HL-60 (cell line): ENCODE measurements at regions not wholly inside any gene's neighbourhood (a gene's known extent, or its start where the extent isn't known, plus 50 kb on each side); places are given as distances from the start of the nearest gene placed in this dataset.

Experiments
- SPI1 ChIP-seq: IDR thresholded peaks from 2 replicates; pipeline ENCODE4 v1.6.1; 2012; ENCODE audit warnings: low read depth, mild to moderate bottlenecking, borderline replicate concordance
- TF ChIP-seq, protein P1 (sequence below): IDR thresholded peaks from 2 replicates; pipeline ENCODE4 v1.6.1; 2012; ENCODE audit warnings: low read depth; ENCODE audit not compliant: insufficient replicate concordance
- TF ChIP-seq, protein P2 (sequence below): IDR thresholded peaks from one replicate; pipeline ENCODE4 v1.5.1; 2011; ENCODE audit warnings: low read length, control low read depth, inconsistent platforms; ENCODE audit not compliant: insufficient read depth

DNA sequence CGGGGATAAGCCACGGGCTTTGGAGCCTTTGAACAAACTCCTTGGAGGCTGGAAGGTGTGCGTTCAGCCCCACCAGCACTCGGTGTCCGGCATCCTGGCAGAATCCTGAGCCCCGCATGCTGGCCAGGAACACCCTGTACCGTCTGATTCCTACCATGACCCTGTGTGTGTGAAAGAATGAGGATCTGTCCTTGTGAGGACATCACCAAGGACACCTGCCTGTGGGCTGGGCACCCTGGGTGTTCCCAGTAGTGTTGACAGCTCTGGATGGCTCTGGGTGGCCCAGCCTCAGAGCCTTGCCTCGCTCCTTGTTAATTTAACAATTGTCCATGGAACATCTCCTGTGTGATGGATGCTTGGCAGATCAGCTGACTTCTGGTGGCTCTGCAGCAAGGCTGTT is 234.3 kb downstream of the QKI start:
- TF ChIP-seq SPI1 = no peak
- TF ChIP-seq, protein P1, sequence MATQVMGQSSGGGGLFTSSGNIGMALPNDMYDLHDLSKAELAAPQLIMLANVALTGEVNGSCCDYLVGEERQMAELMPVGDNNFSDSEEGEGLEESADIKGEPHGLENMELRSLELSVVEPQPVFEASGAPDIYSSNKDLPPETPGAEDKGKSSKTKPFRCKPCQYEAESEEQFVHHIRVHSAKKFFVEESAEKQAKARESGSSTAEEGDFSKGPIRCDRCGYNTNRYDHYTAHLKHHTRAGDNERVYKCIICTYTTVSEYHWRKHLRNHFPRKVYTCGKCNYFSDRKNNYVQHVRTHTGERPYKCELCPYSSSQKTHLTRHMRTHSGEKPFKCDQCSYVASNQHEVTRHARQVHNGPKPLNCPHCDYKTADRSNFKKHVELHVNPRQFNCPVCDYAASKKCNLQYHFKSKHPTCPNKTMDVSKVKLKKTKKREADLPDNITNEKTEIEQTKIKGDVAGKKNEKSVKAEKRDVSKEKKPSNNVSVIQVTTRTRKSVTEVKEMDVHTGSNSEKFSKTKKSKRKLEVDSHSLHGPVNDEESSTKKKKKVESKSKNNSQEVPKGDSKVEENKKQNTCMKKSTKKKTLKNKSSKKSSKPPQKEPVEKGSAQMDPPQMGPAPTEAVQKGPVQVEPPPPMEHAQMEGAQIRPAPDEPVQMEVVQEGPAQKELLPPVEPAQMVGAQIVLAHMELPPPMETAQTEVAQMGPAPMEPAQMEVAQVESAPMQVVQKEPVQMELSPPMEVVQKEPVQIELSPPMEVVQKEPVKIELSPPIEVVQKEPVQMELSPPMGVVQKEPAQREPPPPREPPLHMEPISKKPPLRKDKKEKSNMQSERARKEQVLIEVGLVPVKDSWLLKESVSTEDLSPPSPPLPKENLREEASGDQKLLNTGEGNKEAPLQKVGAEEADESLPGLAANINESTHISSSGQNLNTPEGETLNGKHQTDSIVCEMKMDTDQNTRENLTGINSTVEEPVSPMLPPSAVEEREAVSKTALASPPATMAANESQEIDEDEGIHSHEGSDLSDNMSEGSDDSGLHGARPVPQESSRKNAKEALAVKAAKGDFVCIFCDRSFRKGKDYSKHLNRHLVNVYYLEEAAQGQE = no peak
- TF ChIP-seq, protein P2, sequence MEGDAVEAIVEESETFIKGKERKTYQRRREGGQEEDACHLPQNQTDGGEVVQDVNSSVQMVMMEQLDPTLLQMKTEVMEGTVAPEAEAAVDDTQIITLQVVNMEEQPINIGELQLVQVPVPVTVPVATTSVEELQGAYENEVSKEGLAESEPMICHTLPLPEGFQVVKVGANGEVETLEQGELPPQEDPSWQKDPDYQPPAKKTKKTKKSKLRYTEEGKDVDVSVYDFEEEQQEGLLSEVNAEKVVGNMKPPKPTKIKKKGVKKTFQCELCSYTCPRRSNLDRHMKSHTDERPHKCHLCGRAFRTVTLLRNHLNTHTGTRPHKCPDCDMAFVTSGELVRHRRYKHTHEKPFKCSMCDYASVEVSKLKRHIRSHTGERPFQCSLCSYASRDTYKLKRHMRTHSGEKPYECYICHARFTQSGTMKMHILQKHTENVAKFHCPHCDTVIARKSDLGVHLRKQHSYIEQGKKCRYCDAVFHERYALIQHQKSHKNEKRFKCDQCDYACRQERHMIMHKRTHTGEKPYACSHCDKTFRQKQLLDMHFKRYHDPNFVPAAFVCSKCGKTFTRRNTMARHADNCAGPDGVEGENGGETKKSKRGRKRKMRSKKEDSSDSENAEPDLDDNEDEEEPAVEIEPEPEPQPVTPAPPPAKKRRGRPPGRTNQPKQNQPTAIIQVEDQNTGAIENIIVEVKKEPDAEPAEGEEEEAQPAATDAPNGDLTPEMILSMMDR = no peak
